ENCODE measurements at regions not wholly inside any gene's neighbourhood (a gene's known extent, or its start where the extent isn't known, plus 50 kb on each side); places are given as distances from the start of the nearest gene placed in this dataset.
"Not testable (repeated sequence)": the region's sequence is repeated elsewhere in the genome, so short reads cannot be mapped to it uniquely, and the experiment has no call there.

GRCh38 chr11:115607621-115608221, 103.5 kb upstream of the CADM1 start:
- Mint-ChIP-seq H3K4me3 (no peak overlapping the region), H3K27me3 (peaks cover 0 to 5% (median 0%) of the 10 kb centered on the region in 3 donors), H3K4me1 (no peaks in the 10 kb centered on the region), H3K36me3 (no peaks in the 10 kb centered on the region), H3K9me3 (peaks cover 0 to 7% (median 3%) of the 10 kb centered on the region in 7 donors), H3K27ac (no peak overlapping the region)
- ATAC-seq (ENCODE audit: low read depth in 2 of 2), result no peak
- no peak for DNase-seq

DNA sequence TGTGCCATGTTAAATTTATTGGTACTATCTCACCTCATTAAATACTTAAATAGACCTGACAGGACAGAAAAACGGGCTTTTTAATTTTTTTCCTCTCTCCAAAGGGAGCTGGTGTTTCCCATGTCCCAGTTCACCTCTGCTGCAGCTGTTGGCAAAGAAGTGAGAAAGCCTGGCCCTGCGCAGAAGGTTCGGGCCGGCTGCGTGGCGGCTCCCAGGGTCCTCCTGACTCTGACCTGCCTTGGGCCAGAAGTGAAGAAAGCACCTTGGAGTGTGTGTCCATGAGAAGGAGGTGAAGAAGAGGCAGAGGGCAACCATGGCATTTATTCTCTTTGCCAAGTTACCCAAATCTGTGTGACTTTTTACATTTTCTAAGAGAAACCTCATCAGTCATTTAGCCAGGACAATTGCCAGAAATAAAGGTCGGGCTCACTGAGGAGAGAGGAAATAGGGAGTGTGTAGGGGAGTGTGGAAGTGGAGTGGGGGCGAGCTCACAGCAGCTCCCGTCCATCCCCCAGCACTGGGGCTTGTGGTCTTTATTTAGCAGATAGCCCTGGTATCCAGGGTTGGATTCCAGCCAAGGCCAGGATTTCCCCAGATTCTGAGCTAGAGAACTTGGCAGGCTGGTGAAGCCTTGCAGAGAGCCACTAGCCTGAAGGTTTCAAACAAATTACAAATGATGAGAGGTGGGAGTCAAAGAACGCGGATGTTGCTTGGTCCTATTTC, 102.4 kb upstream of the CADM1 start:
- H3K27me3 Mint-ChIP-seq, result peaks cover 0 to 5% (median 0%) of the 10 kb centered on the region in 3 donors
- no peaks in the 10 kb centered on the region for H3K36me3 Mint-ChIP-seq
- peaks cover 0 to 8% (median 3%) of the 10 kb centered on the region in 7 donors for H3K9me3 Mint-ChIP-seq
- H3K4me1 Mint-ChIP-seq, result no peaks in the 10 kb centered on the region
- ATAC-seq (ENCODE audit: low read depth in 2 of 2) (no peak), DNase-seq (no peak)
- H3K4me3 Mint-ChIP-seq, result no peak overlapping the region
- peak overlapping the region in 1 of 6 donors; percentile 76 for H3K27ac Mint-ChIP-seq

DNA sequence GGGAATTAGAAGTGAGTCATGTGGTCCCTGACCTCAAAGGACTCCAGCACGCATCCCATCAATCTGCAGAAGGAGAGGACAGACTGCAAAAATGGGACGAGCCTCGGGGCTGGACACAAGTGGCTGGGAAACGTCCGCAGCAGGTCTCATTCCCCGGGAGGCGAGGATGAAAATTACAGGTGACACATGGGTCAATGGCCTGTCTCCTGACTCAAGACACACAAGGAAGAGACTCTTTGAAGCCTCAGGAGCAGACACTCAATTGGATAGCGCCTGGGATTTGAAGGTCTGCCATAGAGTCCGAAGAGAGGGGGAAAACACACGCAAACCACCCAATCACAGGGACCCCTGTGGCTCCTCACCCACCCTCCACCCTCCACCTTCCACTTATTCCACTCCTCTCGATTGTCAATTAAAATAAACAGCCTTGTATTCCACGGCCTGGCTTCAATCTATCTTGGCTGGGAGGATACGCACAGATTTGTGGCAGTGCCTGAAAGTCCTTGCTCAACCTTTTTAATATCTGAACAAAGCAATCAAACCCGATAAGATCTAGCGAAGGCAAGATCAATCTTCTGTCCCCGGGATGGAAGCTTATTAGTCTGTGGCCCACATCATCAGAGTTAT, 101.8 kb upstream of the CADM1 start:
- DNase-seq (no peak), ATAC-seq (ENCODE audit: low read depth in 2 of 2) (no peak)
- no peak overlapping the region for H3K4me3 Mint-ChIP-seq
- peaks cover 0 to 10% (median 3%) of the 10 kb centered on the region in 7 donors for H3K9me3 Mint-ChIP-seq
- H3K27me3 Mint-ChIP-seq, result peaks cover 0 to 5% (median 0%) of the 10 kb centered on the region in 3 donors
- no peak overlapping the region for H3K27ac Mint-ChIP-seq
- H3K36me3 Mint-ChIP-seq, result no peaks in the 10 kb centered on the region
- H3K4me1 Mint-ChIP-seq, result no peaks in the 10 kb centered on the region

- H3K9me3 Mint-ChIP-seq, result peaks cover 0 to 16% (median 3%) of the 10 kb centered on the region in 7 donors
- not testable (repeated sequence) for H3K4me1 Mint-ChIP-seq; DNase-seq; H3K27ac Mint-ChIP-seq; H3K27me3 Mint-ChIP-seq; H3K36me3 Mint-ChIP-seq; ATAC-seq (ENCODE audit: low read depth in 2 of 2); H3K4me3 Mint-ChIP-seq
These were observed 101.2 kb upstream of the CADM1 start for GRCh38 chr11:115605397-115605796.

DNA sequence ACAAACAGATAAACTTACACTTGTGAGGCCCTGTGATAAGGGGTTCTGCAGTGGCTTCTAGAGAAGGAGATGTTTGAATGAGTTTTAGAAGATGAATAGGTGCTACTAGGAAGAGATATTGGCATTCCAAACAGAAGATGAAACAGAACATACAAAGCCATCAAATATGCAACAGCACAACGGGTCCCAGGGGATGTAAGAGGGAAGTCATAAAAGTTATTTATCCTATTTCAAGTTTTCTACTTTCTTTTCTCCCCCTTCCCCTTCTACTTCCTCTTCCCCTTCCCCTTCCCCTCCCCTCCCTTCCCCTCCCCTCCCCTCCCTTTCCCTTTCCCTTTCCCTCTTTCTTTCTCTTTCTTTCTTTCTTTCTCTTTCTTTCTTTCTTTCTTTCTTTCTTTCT, 94.9 kb upstream of the CADM1 start:
- no peaks in the 10 kb centered on the region for H3K4me1 Mint-ChIP-seq
- H3K4me3 Mint-ChIP-seq, result no peak overlapping the region
- DNase-seq, result no peak
- no peaks in the 10 kb centered on the region for H3K27me3 Mint-ChIP-seq
- no peak overlapping the region for H3K27ac Mint-ChIP-seq
- H3K9me3 Mint-ChIP-seq, result peaks cover 3 to 20% (median 8%) of the 10 kb centered on the region in 7 donors
- no peaks in the 10 kb centered on the region for H3K36me3 Mint-ChIP-seq
- ATAC-seq (ENCODE audit: low read depth in 2 of 2), result no peak

GRCh38 chr11:115598257-115598901, 94.2 kb upstream of the CADM1 start:
- Mint-ChIP-seq H3K4me1 (no peaks in the 10 kb centered on the region), H3K36me3 (no peaks in the 10 kb centered on the region)

GRCh38 chr11:115591380-115591779, 87.2 kb upstream of the CADM1 start:
- Mint-ChIP-seq H3K27ac (no peak overlapping the region), H3K4me1 (no peaks in the 10 kb centered on the region), H3K27me3 (no peaks in the 10 kb centered on the region), H3K9me3 (peaks cover 0 to 22% (median 7%) of the 10 kb centered on the region in 7 donors), H3K4me3 (no peak overlapping the region), H3K36me3 (peaks cover 0 to 7% of the 10 kb centered on the region in 2 donors)
- ATAC-seq (ENCODE audit: low read depth in 2 of 2) (no peak), DNase-seq (no peak)

More at GRCh38 chr11:115598257-115598901, 94.2 kb upstream of the CADM1 start:
- Mint-ChIP-seq H3K27ac (no peak overlapping the region), H3K4me3 (no peak overlapping the region), H3K27me3 (no peaks in the 10 kb centered on the region), H3K9me3 (peaks cover 3 to 17% (median 8%) of the 10 kb centered on the region in 7 donors)
- DNase-seq, result no peak
- ATAC-seq (ENCODE audit: low read depth in 2 of 2), result no peak

DNA sequence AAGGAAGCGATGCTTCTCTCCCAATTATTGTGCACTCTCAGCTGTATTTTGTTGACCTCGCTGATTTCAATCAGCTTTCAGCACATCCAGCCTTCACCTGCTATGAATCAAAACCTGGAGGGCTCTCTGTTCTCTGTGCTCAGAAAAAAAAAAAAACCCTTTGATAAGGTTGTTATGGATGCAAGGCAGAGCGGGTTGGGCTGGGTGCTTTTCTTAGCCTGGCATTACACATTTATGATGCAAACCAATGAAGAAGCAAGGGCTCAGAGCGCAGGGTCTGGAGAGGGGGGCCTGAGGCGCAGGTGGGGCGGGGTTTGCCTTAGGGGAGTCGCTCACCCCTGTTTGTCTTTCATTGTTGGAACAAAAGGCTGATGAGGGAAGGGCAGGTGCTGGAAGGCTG, 86.0 kb upstream of the CADM1 start:
- Mint-ChIP-seq H3K27ac (peak overlapping the region in 2 of 6 donors; percentile 10 to 79), H3K27me3 (no peaks in the 10 kb centered on the region), H3K4me1 (no peaks in the 10 kb centered on the region), H3K4me3 (no peak overlapping the region), H3K36me3 (peaks cover 0 to 7% of the 10 kb centered on the region in 2 donors), H3K9me3 (peaks cover 0 to 22% (median 7%) of the 10 kb centered on the region in 7 donors)
- DNase-seq, result no peak
- ATAC-seq (ENCODE audit: low read depth in 2 of 2), result no peak

DNA sequence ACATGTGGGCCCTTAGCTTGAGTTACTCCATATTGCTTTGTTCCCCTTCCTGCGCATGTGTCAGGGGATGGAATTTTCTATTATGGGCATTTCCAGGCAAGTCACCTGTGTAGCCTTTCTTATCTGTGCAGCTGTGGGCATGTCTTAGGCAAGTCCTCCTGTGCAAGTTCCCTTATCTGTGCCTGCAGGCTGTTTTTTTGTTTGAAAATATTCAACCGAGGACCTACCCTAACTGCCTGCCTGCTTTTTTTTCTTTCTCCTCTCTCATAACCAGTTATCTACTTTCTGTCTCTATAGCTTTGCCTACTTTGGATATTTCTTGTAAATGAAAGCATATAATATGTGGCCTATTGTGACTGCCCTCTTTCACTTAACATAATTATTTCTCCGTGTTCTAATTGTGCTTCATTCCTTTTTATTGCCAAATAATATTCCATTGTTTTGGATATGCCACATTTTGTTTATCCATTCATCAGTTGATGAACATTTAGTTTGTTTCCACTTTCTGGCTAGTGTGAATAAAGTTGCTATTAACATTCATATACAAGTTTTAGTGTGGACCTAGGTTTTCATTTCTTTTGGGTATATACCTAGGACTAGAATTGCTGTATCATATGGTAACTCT, 83.6 kb upstream of the CADM1 start:
- no peak overlapping the region for H3K4me3 Mint-ChIP-seq
- no peak for ATAC-seq (ENCODE audit: low read depth in 2 of 2)
- DNase-seq, result no peak
- H3K4me1 Mint-ChIP-seq, result no peaks in the 10 kb centered on the region
- H3K9me3 Mint-ChIP-seq, result peaks cover 0 to 20% (median 7%) of the 10 kb centered on the region in 7 donors
- H3K27ac Mint-ChIP-seq, result no peak overlapping the region
- H3K36me3 Mint-ChIP-seq, result peaks cover 0 to 7% of the 10 kb centered on the region in 2 donors
- H3K27me3 Mint-ChIP-seq, result no peaks in the 10 kb centered on the region

- ATAC-seq (ENCODE audit: low read depth in 2 of 2) (no peak), DNase-seq (no peak)
- no peaks in the 10 kb centered on the region for H3K4me1 Mint-ChIP-seq
- no peak overlapping the region for H3K4me3 Mint-ChIP-seq
- peaks cover 0 to 7% of the 10 kb centered on the region in 2 donors for H3K36me3 Mint-ChIP-seq
- H3K27me3 Mint-ChIP-seq, result no peaks in the 10 kb centered on the region
- peaks cover 0 to 22% (median 7%) of the 10 kb centered on the region in 7 donors for H3K9me3 Mint-ChIP-seq
- no peak overlapping the region for H3K27ac Mint-ChIP-seq
These were observed 81.3 kb upstream of the CADM1 start for GRCh38 chr11:115585361-115586024.

GRCh38 chr11:115581871-115582639, 77.8 kb upstream of the CADM1 start:
- DNase-seq (no peak), ATAC-seq (ENCODE audit: low read depth in 2 of 2) (no peak)
- Mint-ChIP-seq H3K4me3 (no peak overlapping the region), H3K36me3 (no peaks in the 10 kb centered on the region), H3K4me1 (no peaks in the 10 kb centered on the region), H3K27me3 (no peaks in the 10 kb centered on the region), H3K27ac (no peak overlapping the region), H3K9me3 (peaks cover 0 to 7% (median 5%) of the 10 kb centered on the region in 7 donors)

DNA sequence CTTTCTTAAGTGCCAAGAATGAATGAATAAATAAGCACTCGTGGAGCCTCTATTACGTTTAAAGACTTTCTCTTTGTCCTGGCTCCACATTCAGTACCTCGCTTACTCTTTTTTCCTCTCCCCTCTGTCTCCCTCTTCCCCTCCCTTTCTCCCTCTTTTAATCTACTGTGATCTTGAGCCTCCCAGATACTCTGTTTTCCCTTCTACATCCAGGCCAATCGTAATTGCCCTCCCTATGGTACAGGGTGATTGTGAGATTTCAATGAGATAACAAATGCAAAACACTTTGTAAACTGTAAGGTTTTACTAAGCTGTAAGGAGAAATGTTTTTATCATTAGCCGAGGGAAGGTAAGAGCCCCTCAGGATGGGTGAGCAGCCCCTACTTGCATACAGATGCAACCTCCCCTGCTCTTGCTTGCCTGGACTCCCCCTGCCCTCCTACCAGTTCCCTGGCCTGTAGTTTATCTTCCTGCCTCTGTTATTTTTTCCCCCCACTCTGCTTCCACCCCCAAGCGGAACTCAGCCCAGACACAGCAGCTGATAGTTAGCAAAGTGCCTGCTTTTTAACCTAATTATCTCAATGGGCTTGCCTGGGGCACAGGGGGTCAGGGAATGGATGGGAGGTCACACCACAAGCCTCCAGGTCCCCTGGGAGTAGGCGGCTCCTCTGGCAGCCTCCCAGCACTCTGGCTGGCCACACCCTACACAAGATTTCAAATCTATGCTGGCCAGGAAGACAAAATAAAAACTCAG, 76.9 kb upstream of the CADM1 start:
- H3K9me3 Mint-ChIP-seq, result peaks cover 0 to 6% (median 3%) of the 10 kb centered on the region in 7 donors
- H3K4me3 Mint-ChIP-seq, result no peak overlapping the region
- ATAC-seq (ENCODE audit: low read depth in 2 of 2) (no peak), DNase-seq (no peak)
- no peak overlapping the region for H3K27ac Mint-ChIP-seq
- no peaks in the 10 kb centered on the region for H3K4me1 Mint-ChIP-seq
- no peaks in the 10 kb centered on the region for H3K27me3 Mint-ChIP-seq
- no peaks in the 10 kb centered on the region for H3K36me3 Mint-ChIP-seq
